ENCODE measurements at regions not wholly inside any gene's neighbourhood (a gene's known extent, or its start where the extent isn't known, plus 50 kb on each side); places are given as distances from the start of the nearest gene placed in this dataset.

GRCh38 chr10:125505648-125506047 is 177.3 kb downstream of the TEX36 start:
- WGBS, 2 donors (ENCODE audit: low coverage in 1 of 2), result 71% methylated on average over 3 of the region's 3 CpGs
- peaks cover 9% of the 10 kb centered on the region for H3K27me3 ChIP-seq
- in situ Hi-C loops (cut with MboI; ENCODE audit: low pct_ligation_motif_present in 1 of 4, low pct_unique_long_range_greater_than_20kb in 1 of 4, low sequenced_read_pairs in 3 of 4) (no loop called here), intact Hi-C loops (cut with DNase I; ENCODE audit: low total_unique reads) (no loop called here)
- no peak for TF ChIP-seq EP300 (IDR thresholded peaks at IDR 0.05; ENCODE audit: low read depth)
- TF ChIP-seq POLR2AphosphoS5 (IDR thresholded peaks at IDR 0.05), result no peak
- TF ChIP-seq POLR2A (IDR thresholded peaks at IDR 0.05), result no peak
- no peak for TF ChIP-seq CTCF (IDR thresholded peaks at IDR 0.05)
- no peak overlapping the region for H3K27ac ChIP-seq
- H3K4me1 ChIP-seq, result no peaks in the 10 kb centered on the region
- H3K4me3 ChIP-seq, result no peak overlapping the region
- H3K9me3 ChIP-seq, result no peaks in the 10 kb centered on the region
- H3K36me3 ChIP-seq, result no peaks in the 10 kb centered on the region
- DNase-seq, result no peak

- whole genome bisulfite sequencing, 2 donors (ENCODE audit: low coverage in 1 of 2), result 75 to 88% methylated on average over 7 to 8 of the region's 8 CpGs
- intact Hi-C loops (cut with DNase I; ENCODE audit: low total_unique reads), result no loop called here
These were observed 180.7 kb downstream of the TEX36 start for GRCh38 chr10:125502276-125502675.

GRCh38 chr10:125495386-125495785 is 187.6 kb downstream of the TEX36 start:
- intact Hi-C loops (cut with DNase I; ENCODE audit: low total_unique reads), result no loop called here

More at GRCh38 chr10:125502276-125502675, 180.7 kb downstream of the TEX36 start:
- peaks cover 9% of the 10 kb centered on the region for H3K27me3 ChIP-seq
- in situ Hi-C loops (cut with MboI; ENCODE audit: low pct_ligation_motif_present in 1 of 4, low pct_unique_long_range_greater_than_20kb in 1 of 4, low sequenced_read_pairs in 3 of 4), result no loop called here
- H3K4me1 ChIP-seq, result no peaks in the 10 kb centered on the region
- TF ChIP-seq CTCF (IDR thresholded peaks at IDR 0.05) (no peak), POLR2A (IDR thresholded peaks at IDR 0.05) (no peak), POLR2AphosphoS5 (IDR thresholded peaks at IDR 0.05) (no peak), EP300 (IDR thresholded peaks at IDR 0.05; ENCODE audit: low read depth) (no peak)
- H3K36me3 ChIP-seq, result no peaks in the 10 kb centered on the region
- no peak overlapping the region for H3K4me3 ChIP-seq
- no peak overlapping the region for H3K27ac ChIP-seq
- no peaks in the 10 kb centered on the region for H3K9me3 ChIP-seq
- DNase-seq, result no peak

GRCh38 chr10:125494651-125495239 is 188.2 kb downstream of the TEX36 start:
- Histone ChIP-seq H3K27me3 (no peaks in the 10 kb centered on the region), H3K36me3 (no peaks in the 10 kb centered on the region), H3K9me3 (no peaks in the 10 kb centered on the region), H3K4me3 (no peak overlapping the region), H3K4me1 (no peaks in the 10 kb centered on the region), H3K27ac (no peak overlapping the region)
- in situ Hi-C loops (cut with MboI; ENCODE audit: low pct_ligation_motif_present in 1 of 4, low pct_unique_long_range_greater_than_20kb in 1 of 4, low sequenced_read_pairs in 3 of 4), result no loop called here
- intact Hi-C loops (cut with DNase I; ENCODE audit: low total_unique reads), result no loop called here
- DNase-seq, result no peak
- TF ChIP-seq POLR2A (IDR thresholded peaks at IDR 0.05) (no peak), EP300 (IDR thresholded peaks at IDR 0.05; ENCODE audit: low read depth) (no peak), CTCF (IDR thresholded peaks at IDR 0.05) (no peak), POLR2AphosphoS5 (IDR thresholded peaks at IDR 0.05) (no peak)
- WGBS, 2 donors (ENCODE audit: low coverage in 1 of 2), result 72 to 84% methylated on average over 2 to 10 of the region's 10 CpGs

More at GRCh38 chr10:125495386-125495785, 187.6 kb downstream of the TEX36 start:
- WGBS, 2 donors (ENCODE audit: low coverage in 1 of 2), result 80 to 82% methylated on average over 4 of the region's 4 CpGs
- H3K27me3 ChIP-seq, result no peaks in the 10 kb centered on the region
- no peaks in the 10 kb centered on the region for H3K4me1 ChIP-seq
- H3K9me3 ChIP-seq, result no peaks in the 10 kb centered on the region
- H3K27ac ChIP-seq, result no peak overlapping the region
- TF ChIP-seq CTCF (IDR thresholded peaks at IDR 0.05) (no peak), POLR2AphosphoS5 (IDR thresholded peaks at IDR 0.05) (no peak), EP300 (IDR thresholded peaks at IDR 0.05; ENCODE audit: low read depth) (no peak), POLR2A (IDR thresholded peaks at IDR 0.05) (no peak)
- in situ Hi-C loops (cut with MboI; ENCODE audit: low pct_ligation_motif_present in 1 of 4, low pct_unique_long_range_greater_than_20kb in 1 of 4, low sequenced_read_pairs in 3 of 4), result no loop called here
- H3K4me3 ChIP-seq, result no peak overlapping the region
- DNase-seq, result no peak
- no peaks in the 10 kb centered on the region for H3K36me3 ChIP-seq
